ENCODE measurements at regions not wholly inside any gene's neighbourhood (a gene's known extent, or its start where the extent isn't known, plus 50 kb on each side); places are given as distances from the start of the nearest gene placed in this dataset.

- H3K4me3 ChIP-seq (replicated peaks; ENCODE audit: low read depth, low read length): no peak overlapping the region
- peak; percentile 97 for DNase-seq (ENCODE audit: extremely low read depth, low read depth)
- no peak for TF ChIP-seq CTCF (IDR thresholded peaks at IDR 0.05; ENCODE audit: low read depth, low read length, missing control alignments)
Observed at GRCh38 chr3:55189359-55189801, 261.5 kb upstream of the LRTM1 start.

- peak; percentile 50 for DNase-seq (ENCODE audit: extremely low read depth, low read depth)
- no peak overlapping the region for H3K4me3 ChIP-seq (replicated peaks; ENCODE audit: low read depth, low read length)
- TF ChIP-seq CTCF (IDR thresholded peaks at IDR 0.05; ENCODE audit: low read depth, low read length, missing control alignments): no peak
Observed at GRCh38 chr3:55185380-55185779, 257.5 kb upstream of the LRTM1 start.

- TF ChIP-seq CTCF (IDR thresholded peaks at IDR 0.05; ENCODE audit: low read depth, low read length, missing control alignments): no peak
- no peak overlapping the region for H3K4me3 ChIP-seq (replicated peaks; ENCODE audit: low read depth, low read length)
- no peak for DNase-seq (ENCODE audit: extremely low read depth, low read depth)
Observed at GRCh38 chr3:55183201-55183600, 255.3 kb upstream of the LRTM1 start.

GRCh38 chr3:55180936-55181535 is 253.2 kb upstream of the LRTM1 start:
- peak; percentile 70 for TF ChIP-seq CTCF (IDR thresholded peaks at IDR 0.05; ENCODE audit: low read depth, low read length, missing control alignments)
- no peak for DNase-seq (ENCODE audit: extremely low read depth, low read depth)
- H3K4me3 ChIP-seq (replicated peaks; ENCODE audit: low read depth, low read length): no peak overlapping the region

GRCh38 chr3:55180161-55180560 is 252.3 kb upstream of the LRTM1 start:
- no peak for TF ChIP-seq CTCF (IDR thresholded peaks at IDR 0.05; ENCODE audit: low read depth, low read length, missing control alignments)
- DNase-seq (ENCODE audit: extremely low read depth, low read depth): no peak
- no peak overlapping the region for H3K4me3 ChIP-seq (replicated peaks; ENCODE audit: low read depth, low read length)

GRCh38 chr3:55178336-55178735 is 250.5 kb upstream of the LRTM1 start:
- no peak overlapping the region for H3K4me3 ChIP-seq (replicated peaks; ENCODE audit: low read depth, low read length)
- no peak for DNase-seq (ENCODE audit: extremely low read depth, low read depth)
- no peak for TF ChIP-seq CTCF (IDR thresholded peaks at IDR 0.05; ENCODE audit: low read depth, low read length, missing control alignments)

- no peak for TF ChIP-seq CTCF (IDR thresholded peaks at IDR 0.05; ENCODE audit: low read depth, low read length, missing control alignments)
- no peak for DNase-seq (ENCODE audit: extremely low read depth, low read depth)
- H3K4me3 ChIP-seq (replicated peaks; ENCODE audit: low read depth, low read length): no peak overlapping the region
Observed at GRCh38 chr3:55177749-55178148, 249.9 kb upstream of the LRTM1 start.
